GM13977 (cell line): ENCODE measurements at regions not wholly inside any gene's neighbourhood (a gene's known extent, or its start where the extent isn't known, plus 50 kb on each side); places are given as distances from the start of the nearest gene placed in this dataset.

Experiments
- DNase-seq: peaks from one replicate; pipeline ENCODE4 v3.0.0; 2012; ENCODE audit warnings: low spot score
- in situ Hi-C: fragments of 300-500 bp; cut with MboI; formaldehyde crosslinking; loops from one replicate; pipeline ENCODE4 v1.12.0; 2022; ENCODE audit warnings: low sequenced_read_pairs, low pct_unique_long_range_greater_than_20kb, mixed read lengths, inconsistent platforms; ENCODE audit not compliant: unreplicated experiment
- TF ChIP-seq, protein P1 (sequence below): IDR thresholded peaks from 2 replicates; pipeline ENCODE4 v1.5.1; 2012; ENCODE audit warnings: mild to moderate bottlenecking, control low read depth; ENCODE audit not compliant: insufficient read depth; ENCODE audit errors: extremely low read depth, missing control alignments

DNA sequence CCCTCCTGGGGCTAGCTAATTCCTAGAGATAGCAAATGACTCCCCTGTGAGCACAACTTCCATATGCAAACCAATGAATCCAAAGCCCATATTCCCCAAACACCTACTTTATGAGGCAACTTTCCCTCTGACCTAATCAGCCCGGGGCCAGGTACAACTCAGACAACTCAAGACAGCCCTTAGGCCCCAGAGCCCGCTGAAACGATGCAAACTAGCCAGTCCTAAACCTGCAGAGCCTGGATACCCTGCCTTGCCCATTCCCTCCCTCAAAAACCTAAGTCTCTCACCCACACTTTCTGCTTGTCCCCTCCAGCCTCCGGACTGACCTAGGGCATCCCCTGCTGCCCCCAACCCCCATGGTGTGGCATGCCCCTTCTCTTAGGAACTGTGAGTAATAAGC, 142.8 kb downstream of the ACTR3 start:
- in situ Hi-C loops: no loop called here
- TF ChIP-seq, protein P1, sequence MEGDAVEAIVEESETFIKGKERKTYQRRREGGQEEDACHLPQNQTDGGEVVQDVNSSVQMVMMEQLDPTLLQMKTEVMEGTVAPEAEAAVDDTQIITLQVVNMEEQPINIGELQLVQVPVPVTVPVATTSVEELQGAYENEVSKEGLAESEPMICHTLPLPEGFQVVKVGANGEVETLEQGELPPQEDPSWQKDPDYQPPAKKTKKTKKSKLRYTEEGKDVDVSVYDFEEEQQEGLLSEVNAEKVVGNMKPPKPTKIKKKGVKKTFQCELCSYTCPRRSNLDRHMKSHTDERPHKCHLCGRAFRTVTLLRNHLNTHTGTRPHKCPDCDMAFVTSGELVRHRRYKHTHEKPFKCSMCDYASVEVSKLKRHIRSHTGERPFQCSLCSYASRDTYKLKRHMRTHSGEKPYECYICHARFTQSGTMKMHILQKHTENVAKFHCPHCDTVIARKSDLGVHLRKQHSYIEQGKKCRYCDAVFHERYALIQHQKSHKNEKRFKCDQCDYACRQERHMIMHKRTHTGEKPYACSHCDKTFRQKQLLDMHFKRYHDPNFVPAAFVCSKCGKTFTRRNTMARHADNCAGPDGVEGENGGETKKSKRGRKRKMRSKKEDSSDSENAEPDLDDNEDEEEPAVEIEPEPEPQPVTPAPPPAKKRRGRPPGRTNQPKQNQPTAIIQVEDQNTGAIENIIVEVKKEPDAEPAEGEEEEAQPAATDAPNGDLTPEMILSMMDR: no peak
- no peak for DNase-seq

DNA sequence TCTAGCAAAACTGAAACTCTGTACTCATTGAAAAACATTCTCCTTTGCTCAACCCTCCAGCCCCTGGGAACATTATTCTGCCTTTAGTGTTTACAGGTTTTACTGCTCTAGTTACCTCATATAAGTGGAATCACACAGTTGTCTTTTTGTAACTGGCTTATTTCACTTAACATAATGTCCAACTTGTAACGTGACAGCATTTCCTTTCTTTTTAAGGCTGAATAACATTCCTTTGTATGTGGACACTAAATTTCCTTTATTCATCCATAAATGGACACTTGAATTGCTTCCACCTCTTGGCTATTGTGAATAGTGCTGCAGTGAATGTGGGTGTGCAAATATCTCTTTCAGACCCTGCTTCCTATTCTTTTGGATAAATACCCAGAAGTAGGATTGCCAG, 144.9 kb downstream of the ACTR3 start:
- TF ChIP-seq, protein P1: no peak
- DNase-seq: no peak
- in situ Hi-C loops: no loop called here

DNA sequence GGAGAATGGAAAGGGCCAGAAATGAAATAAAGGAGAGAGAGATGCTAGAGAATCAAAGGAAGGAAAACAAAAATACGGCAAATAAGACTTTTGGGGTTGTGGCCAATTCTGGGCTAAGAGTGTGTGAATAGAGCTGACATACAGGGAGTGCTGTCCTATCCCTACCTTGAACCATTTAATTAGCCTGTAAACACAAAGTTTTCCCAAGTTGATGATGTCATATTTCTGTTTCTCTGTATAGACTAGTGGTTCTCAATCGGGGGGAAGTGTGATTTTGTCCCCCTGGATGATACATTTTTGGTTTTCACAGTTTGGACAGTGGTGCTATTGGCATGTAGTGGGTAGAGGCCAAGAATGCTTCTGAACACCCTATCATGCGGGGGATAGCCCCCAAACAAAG, 148.8 kb downstream of the ACTR3 start:
- TF ChIP-seq, protein P1: no peak
- DNase-seq: no peak
- in situ Hi-C loops: no loop called here

DNA sequence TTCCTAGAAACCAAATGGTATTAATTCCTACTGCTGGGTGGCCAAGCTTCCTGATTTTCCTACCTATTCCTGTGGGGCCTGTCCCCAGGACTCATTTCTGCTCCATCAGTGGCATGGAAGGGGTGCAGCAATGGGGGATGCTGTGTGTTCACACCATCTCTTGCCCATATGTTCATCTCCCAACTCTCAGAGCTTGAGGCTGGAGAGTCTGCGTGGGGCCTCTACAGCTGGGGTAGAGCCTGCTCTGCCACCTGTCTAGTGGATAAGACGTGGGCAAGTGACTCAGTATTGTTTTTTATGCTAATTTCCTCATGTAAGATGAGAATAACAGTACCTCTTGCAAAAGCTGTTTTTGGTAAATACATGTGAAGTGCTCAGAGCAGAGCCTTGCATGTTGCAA, 149.8 kb downstream of the ACTR3 start:
- in situ Hi-C loops: no loop called here
- DNase-seq: no peak
- TF ChIP-seq, protein P1: no peak

DNA sequence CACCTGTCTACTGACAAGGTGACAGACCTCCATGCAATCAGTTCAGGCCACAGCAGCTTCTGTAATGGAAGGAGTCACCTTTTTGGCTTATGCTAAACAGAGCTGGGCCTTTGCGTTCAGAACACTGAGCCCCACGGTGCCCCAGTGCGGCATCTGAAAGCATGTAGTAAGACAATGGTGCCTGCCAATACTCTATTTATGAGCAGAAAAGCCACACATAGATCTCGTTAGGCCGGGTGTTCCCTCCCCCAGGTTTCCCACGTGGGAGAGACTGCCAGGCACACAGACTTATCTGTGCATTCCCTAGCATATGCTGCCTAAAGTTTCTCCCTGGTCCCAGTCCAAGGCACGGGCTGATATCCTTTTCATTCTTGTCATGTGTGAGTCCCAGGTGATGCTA, 150.9 kb downstream of the ACTR3 start:
- in situ Hi-C loops: no loop called here
- DNase-seq: no peak

DNA sequence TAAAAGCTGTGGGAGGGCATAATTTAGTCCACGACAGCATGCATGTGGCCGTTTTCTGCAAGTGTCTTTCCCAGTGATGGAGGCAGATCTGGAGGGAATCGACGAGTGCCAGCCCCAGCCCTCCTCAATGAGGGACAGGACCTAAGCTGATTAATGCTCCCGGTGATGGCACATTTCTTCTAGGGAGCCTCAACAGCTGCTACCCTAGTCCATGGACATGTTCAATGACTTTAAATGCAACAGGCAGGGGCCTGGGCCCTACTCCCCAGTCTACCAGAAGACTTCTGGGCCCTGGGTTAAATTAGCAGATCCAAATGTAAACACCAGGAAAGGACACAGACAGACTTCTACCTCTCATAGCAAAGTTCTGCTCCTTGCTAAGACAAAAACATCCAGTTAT, 155.1 kb downstream of the ACTR3 start:
- DNase-seq: no peak
- TF ChIP-seq, protein P1: no peak
- in situ Hi-C loops: no loop called here

More for the DNA sequence above, 150.9 kb downstream of the ACTR3 start:
- TF ChIP-seq, protein P1: no peak

DNA sequence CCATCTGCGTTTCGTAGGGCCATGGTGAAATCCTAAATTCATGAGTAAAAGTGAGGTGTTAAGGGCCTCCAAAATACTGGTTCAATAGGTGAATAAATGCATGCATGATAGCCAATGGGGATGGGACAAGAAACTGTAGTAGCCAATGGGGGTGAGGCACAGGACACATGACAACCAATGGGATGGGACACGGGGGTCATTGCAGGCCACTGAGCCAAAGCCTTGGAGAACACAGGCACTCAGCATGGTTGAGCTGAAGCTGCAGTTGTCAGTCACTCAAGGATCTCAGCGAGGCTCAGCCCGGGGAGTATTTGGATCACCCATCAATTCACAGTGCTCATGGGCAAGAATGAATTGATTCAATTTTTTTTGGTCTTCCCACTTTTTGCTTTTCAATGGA, 156.5 kb downstream of the ACTR3 start:
- no peak for DNase-seq
- in situ Hi-C loops: no loop called here
- TF ChIP-seq, protein P1: no peak
